GM18519 (cell line): ENCODE measurements at regions not wholly inside any gene's neighbourhood (a gene's known extent, or its start where the extent isn't known, plus 50 kb on each side); places are given as distances from the start of the nearest gene placed in this dataset.
"Not testable (repeated sequence)": the region's sequence is repeated elsewhere in the genome, so short reads cannot be mapped to it uniquely, and the experiment has no call there.

Source experiments
- ATAC-seq: cut with Tn5 transposase; IDR thresholded peaks from one replicate; pipeline ENCODE4 v1.9.1; 2021; ENCODE audit warnings: mild to moderate bottlenecking, moderate library complexity; ENCODE audit not compliant: unreplicated experiment, low FRiP score

DNA sequence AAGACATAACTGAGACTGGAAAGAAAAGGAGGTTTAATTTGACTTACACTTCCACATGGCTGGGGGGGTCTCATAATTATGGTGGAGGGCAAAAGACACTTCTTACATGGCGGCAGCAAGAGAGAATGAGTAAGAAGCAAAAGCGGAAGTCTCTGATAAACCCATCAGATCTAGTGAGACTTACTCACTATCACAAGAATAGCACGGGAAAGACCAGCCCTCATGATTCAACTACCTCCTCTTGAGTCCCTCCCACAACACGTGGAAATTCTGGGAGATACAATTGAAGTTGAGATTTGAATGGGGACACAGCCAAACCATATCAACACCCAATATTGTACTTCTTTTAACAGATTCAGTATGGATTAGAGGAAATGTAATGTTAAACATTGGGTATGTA is 646.6 kb downstream of the ANKRD50 start:
- ATAC-seq, result no peak

DNA sequence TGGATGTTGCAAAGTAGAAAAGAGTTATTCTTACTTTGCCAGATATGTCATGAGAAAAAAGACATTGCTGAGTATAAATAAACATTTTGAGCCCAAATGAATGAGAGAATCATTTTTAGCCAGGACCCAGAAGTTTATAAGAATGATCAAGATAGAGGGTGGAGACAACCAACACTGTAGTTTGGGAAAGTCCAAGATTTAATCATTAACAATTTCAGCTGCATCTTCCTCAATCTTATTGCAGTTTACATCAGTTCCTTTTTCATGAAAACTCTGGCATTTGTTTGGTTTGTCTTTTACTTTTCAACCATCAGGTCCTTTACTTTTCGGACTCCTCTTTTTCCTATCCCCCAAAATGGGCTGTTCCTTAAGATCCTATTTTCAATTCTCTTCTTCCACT is 645.9 kb downstream of the ANKRD50 start:
- no peak for ATAC-seq

DNA sequence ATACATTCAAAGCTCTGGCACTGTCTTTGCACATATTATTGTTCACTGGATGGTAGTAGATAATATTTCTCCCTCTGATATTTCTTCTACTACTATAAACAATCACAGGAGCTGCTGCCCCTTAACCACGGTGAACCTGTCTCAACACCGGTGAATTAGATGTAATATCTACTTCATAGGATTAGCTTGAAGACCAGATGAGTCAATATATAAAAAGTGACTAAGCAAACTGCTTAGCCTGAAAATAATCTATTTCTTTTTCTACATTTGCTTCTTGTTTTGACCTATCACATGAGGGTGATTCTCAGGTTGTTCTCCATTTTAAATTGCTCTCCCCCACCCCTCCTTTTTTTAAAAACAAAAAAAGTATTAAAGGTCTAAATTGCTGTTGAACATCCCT is 645.5 kb downstream of the ANKRD50 start:
- no peak for ATAC-seq

DNA sequence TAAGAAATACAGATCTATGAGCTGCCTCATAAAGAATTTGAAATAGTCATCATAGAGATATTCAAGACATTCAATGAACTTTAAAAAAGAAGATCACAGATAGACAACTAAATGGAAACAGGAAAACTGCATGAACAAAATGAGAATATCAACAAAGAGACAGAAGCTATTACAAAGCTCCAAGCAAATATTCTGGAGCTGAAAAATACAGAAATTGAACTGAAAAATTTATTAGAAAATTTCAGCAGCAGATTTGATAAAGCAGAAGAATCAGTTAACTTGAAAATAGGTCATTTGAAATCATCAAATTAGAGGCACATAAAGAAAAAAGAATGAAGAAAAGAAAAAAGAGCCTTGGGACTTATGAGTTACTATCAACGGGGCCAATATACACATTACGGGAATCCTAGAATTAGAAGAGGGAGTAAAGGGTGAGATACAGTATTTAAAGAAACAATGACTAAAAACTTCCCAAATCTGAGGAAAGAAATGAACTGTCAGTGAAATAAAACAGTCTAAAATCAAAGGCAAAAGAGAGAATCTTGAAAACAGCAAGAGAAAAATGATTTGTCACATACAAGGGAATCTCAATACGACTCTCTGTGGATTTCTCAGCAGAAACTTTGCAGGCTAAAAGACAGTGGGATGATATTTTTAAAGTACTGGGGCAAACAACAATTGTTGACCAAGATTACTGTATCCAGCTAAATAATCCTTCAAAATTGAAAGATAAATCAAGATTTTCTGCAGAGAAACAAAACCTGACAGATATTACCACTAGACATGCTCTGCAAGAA is 641.6 kb downstream of the ANKRD50 start:
- no peak for ATAC-seq

DNA sequence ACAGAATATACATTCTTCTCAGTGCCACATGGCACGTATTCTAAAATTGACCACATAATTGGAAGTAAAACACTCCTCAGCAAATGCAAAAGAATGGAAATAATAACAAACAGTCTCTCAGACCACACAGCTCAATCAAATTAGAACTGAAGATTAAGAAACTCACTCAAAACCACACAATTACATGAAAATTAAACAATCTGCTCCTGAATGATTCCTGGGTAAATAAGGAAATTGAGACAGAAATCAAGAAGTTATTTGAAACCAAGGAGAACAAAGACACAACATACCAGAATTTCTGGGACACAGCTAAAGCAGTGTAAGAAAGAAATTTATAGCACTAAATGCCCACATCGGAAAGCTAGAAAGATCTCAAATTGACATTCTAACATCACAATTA is 637.3 kb downstream of the ANKRD50 start:
- ATAC-seq, result not testable (repeated sequence)

DNA sequence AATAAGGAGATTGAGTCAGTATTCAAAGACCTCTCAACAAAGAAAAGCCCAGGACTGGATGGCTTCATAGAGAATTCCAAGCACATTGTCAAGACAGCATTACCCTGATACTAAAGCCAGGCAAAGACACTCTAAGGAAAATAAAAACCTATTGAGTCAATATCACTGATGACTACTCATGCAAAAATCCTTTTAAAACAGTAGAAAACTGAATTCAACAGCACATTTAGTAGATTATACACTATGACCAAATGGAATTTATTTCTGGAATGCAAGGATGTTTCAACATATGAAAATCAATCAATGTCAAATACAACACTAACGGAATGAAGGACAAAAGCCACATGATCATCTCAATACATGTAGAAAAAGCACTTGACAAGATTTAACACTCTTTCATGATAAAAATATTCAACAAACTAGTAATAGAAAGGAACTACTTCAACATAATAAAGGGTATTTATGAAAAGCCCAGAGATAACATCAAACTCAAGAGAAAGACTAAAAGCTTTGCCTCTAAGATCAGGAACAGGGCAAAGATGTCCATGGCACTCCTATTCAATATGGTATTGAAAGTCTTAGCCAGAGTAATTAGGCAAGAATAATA is 633.3 kb downstream of the ANKRD50 start:
- no peak for ATAC-seq

DNA sequence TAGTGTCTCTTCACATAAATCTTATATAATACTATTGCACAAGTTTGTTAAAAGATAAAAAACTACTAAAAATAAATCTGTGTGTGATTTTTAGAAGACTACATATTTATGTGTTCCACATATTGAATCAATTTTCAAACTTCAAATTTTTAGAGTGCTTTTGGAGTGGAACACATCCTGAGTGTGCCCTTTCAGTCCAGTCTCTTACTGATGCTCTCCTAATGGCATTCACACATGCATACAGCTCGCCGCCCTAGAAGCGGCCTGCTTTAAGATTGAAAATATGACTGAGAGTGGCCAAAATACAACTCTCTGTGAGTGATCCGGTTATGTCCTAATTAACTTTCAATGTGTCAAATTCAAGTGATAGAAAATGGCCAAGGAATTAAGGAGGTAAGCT is 628.8 kb downstream of the ANKRD50 start:
- no peak for ATAC-seq

DNA sequence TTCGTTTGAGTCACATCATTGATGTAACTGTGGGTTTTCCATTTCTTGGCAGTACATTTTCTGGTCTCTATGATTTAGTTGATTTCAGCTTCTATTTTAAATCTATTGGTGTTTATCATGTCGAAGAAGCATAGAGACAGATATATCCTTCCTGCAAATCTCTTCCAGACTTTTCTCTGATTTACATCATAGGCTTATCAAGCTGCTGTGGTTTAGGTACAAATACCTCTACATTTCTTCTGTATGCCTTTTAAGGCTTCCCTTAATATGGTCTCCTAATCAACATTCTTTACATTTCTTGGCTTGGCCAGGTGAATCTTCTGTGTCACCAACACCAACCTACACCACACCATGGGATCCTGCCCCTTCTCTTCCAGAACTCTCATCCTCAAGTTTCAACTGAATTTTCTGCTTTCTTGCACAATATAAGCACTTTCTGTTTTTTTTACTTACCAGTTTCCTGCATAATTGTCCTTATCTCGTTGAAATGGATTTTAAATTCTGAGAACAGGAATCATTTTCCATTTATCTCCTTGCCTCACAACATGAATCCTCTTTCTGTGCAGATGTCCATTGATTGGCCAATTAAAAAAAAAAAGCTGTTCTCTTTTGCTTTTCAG is 626.9 kb downstream of the ANKRD50 start:
- no peak for ATAC-seq

DNA sequence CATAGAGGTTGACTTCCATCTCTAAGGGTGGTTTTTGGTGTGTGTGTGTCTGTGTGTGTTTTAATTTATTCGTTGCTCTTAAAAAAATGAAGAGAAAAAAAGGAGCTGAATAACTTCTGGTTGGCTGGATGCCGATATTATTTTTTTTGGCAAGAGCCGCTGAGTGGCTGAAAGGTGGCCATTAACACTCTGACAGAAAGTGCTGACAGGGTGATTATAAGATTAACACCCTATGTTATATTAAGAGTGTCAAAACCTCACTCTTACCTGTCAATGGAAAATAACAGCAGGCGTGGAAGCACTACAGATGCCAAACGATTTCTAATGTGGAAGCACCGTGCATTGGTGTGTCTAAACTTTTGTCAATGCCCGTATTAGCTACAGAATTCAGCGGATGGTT is 622.5 kb downstream of the ANKRD50 start:
- no peak for ATAC-seq

DNA sequence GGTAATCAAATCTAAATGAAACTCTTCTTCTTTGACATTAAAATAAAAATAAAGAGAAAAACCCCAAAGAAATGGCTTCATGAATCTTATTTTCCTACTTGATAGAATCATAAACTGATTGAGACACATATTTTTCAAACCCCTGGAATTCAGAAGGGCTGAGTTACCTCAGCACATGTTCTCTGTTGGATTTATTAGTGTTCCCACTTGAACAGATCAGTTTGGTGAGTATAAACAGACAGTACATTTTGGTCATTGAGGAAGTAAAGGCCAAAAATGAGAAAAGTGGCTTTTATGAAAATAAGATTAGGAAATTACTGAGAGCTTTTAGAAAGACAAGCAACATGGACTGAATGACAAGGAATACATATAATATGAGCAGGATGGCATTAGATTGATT is 620.4 kb downstream of the ANKRD50 start:
- no peak for ATAC-seq

DNA sequence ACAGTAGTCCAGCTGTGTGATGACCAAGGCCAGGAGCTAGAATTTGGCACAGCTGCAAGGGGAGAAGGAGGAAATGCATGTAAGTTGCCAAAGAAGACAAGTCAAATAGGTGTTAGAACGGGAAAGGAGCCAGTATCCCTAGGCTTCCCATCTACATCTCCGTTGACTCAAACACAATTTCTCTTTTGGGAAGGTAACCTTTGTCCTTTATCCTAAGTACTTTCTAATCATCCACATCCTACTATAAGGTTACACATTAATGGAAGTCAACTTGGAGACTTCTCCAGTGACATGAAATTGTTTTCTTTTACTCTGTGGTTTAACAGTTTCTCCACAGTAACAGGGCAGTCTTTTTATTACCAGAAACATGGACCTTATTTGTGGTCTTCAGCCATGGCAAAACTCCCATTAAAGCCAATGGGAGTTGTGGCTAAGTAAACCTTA is 620.0 kb downstream of the ANKRD50 start:
- ATAC-seq, result no peak

DNA sequence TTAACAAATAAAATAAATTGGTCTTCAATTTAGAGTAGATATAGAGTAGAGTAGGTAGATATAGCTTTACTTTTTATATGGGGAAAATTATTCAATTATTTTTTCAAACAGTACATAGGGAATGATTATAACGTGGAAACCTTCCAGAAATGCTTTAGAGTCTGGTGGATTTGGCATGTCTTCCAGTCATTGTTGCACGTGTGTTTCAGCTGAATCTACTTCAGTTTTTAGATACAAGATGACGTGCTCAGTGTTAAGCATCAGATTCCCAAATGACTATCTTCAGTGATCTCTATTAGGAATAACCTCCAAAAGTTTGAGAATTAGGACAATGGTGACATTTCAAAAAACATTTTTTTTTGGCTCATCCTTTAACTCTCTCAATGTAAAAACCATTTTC is 616.9 kb downstream of the ANKRD50 start:
- ATAC-seq, result no peak

DNA sequence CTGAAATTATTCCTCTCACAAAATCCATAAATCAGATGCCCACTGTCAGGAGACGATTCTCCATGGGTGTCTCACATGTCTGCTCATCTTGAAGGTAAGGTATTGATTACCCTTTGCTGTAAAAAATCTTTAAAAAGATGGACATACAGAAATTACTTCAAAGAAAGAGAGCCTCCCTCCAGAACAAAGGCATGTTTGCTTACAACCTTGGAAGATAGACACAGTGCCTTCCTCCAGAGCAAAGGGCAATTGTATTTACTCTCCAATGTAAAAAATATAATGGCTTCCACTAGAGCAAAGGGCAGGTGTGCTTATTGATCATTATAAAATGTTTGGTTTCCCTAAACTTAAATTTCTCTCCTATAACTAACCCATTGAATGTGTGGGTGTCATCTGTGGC is 616.2 kb downstream of the ANKRD50 start:
- no peak for ATAC-seq

DNA sequence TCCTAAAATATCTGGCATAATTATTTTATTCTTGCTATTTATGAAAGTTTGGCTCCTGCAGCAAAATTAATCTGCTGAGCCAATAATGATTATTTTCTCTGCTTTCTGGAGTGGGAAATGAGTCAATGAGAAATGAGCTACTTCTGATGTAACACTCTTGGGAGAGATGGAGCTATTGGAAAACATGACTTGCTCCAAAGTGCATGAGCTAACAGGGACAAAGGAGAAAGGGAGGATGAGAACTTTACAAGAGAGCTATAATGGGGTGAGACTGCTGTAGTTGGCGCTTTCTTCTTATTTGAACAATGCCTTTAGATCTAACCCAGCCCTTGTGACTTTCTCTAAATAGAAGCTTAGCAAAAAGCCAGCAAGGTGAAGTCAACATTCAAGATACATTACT is 615.1 kb downstream of the ANKRD50 start:
- ATAC-seq, result no peak

DNA sequence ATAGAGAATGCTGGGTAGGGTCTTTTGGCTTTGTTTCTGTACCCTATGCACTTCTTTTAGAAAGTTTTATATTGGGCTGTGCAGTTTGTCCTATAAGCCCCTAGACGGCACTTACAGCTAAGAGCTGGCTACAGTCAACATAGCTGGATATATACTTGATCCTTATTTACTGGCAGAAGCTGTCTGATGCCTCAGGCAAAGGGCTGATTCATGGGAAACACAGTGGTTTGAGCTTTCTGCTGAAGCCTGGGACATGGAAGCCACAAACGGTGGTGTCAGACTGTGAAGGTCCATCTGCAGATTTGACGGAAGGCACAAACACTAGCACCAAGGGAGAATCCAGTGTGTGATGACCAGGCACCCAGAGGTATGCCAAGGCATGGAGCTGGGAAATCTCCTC is 608.4 kb downstream of the ANKRD50 start:
- no peak for ATAC-seq

DNA sequence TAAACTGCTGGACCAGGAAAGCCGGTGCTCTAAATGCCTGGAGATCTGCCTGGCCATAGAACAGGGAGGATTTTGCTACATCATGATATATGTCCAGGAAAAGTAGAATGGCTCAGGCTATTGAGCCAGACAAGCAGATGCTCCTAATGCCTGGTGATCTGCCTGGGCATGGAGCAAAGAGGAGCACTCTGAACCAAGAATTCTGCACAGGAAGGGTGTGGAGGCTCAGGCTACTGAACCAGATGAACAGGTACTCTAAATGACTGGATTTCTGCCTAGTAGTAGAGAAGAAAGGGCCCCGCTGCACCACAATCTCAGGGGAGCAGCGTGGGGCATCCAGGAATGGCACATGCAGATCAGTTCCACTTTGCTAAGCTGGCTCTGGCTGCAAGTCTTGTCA is 607.9 kb downstream of the ANKRD50 start:
- no peak for ATAC-seq

DNA sequence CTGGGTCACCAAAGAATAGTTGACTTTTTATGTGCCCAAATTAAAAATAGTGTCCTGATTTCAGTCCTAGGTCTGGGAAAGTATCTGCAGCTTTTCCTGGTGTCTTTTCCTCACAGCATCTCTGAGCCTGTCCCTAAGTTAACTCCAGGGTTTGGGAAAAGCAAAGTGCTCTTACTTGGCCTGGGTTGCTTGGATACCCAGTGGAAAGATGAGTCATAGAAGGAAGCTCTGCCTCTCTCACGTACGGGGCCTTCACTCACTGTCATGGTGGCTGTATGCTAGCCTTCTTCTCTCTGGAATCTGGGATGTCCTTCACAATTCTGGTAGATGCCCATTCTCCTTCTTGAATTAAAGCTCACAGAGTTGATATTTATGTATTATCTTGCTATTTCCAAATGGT is 607.3 kb downstream of the ANKRD50 start:
- ATAC-seq, result no peak

DNA sequence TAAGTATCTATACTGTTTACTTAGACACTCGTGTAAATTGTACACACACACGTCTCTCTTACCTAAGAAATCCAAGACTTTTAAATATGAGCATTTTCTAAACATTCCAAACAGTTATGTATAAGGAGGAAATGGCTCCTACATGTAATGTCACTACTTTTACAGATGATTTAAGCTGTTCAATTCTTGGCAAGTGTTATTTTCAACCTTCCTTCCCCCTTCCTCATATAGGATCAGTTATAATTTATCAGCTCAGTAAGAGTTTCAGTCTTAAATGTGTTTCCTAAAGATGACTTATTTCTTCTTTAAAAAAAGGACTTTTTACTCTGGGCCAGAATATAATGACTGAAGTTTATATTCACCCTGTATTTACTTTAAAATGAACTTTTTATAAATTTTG is 601.1 kb downstream of the ANKRD50 start:
- no peak for ATAC-seq

DNA sequence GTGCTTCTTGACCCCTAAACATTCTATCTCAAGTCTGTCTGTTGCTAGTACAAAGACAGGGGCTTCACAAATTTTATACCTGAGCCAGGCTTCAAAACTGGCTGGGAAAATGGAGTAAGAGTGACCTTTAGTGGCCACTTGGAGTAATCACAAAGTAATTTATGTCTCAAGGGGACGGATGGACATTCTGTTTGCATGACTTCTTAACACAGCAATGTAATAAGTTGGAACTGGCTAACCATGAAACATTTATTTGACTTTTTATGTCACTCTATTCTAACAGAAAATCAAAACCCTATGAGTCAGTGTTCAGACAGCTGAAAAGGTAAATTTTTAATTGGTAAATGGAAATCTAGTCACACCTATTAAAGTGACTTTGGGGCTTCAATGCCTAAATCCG is 600.6 kb downstream of the ANKRD50 start:
- ATAC-seq, result peak; percentile 63

DNA sequence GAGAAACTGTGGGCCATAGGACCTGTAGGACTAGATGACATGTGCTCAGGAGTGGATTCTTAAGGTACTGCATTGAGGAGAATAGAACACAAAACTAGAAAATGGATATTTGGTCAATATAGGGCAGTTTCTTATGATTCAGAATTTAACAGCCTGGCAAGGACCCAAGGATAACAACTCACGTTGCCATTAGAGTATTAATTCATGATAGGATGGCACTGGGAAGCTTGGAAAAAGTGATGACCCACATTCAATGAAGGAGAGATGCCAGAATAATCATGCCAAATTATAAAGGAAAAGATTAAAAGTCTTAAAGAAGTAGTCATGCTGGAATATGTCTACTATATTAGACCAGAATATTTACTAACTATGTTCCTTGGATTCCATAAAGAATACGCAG is 594.5 kb downstream of the ANKRD50 start:
- no peak for ATAC-seq

DNA sequence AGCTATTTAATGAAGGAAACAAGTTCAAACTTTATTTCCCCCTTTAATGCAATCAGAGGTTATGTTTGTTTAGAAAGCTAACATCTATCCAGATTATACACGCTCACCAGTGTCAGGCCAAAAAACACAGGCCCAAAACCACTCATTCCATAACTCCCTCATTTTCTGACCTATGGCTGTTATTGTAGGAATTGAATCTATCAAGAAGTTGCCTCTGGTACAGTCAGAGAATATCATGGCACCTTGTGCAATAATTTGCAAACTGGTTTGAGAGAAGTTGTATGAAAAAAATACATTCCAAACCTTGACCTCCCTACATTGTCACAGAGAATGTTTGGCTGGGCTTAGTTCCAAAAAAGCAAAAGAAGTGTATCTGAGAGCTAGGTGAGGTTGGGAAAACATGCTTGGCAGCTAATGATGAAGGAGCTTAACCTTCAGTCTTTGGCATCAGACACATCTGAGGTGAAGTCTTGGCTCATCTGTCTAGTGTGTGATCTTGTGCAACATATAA is 591.0 kb downstream of the ANKRD50 start:
- no peak for ATAC-seq

DNA sequence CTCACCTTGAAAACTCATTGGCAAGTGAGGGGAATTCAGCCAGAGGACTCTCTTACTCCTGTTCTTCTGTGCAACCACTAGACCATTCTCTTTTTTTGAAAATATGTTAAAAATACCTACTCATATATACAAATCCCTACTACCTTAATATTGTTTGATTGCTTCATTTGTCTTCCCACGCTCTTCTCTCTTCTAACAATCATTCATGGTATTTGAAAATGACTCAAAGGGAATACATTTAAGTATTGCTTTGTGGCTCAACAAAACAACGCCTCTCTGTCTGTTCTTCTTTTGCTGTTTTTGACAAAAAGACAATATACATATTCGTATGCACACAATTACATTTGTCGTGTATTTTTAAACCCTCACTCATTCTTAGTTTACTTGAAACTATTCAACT is 589.4 kb downstream of the ANKRD50 start:
- no peak for ATAC-seq
